Stimulated activated CD4-positive, alpha-beta T cell treated with anti-CD3 and anti-CD28 coated beads, Interleukin-12 subunit alpha, Interleukin-12 subunit beta, amount 100 ng/mL, for 24 hours (primary cell): ENCODE measurements at regions not wholly inside any gene's neighbourhood (a gene's known extent, or its start where the extent isn't known, plus 50 kb on each side); places are given as distances from the start of the nearest gene placed in this dataset.

Source experiments
- DNase-seq, 2 experiments: peaks; one replicate each; pipeline ENCODE4 v3.0.0-alpha.2; 2020; ENCODE audit warnings: low read depth in 2 of 2

- DNase-seq: no peak
Measured at GRCh38 chr2:3138621-3139020, 239.0 kb downstream of the EIPR1 start.

- no peak for DNase-seq
Measured at GRCh38 chr2:3137651-3138300, 239.8 kb downstream of the EIPR1 start.

- no peak for DNase-seq
Measured at GRCh38 chr2:3135676-3136075, 241.9 kb downstream of the EIPR1 start.

GRCh38 chr2:3134026-3134571, 243.5 kb downstream of the EIPR1 start:
- no peak for DNase-seq

GRCh38 chr2:3132966-3133365, 244.7 kb downstream of the EIPR1 start:
- no peak for DNase-seq

- no peak for DNase-seq
Measured at GRCh38 chr2:3132466-3132865, 245.2 kb downstream of the EIPR1 start.

- DNase-seq: no peak
Measured at GRCh38 chr2:3131636-3132326, 245.8 kb downstream of the EIPR1 start.

GRCh38 chr2:3130889-3131635, 246.6 kb downstream of the EIPR1 start:
- no peak for DNase-seq

- DNase-seq: no peak
Measured at GRCh38 chr2:3130444-3130843, 247.2 kb downstream of the EIPR1 start.

- no peak for DNase-seq
Measured at GRCh38 chr2:3129867-3130266, 247.8 kb downstream of the EIPR1 start.

GRCh38 chr2:3128786-3129185, 248.8 kb downstream of the EIPR1 start:
- DNase-seq: no peak

GRCh38 chr2:3127710-3128109, 249.9 kb downstream of the EIPR1 start:
- no peak for DNase-seq

- no peak for DNase-seq
Measured at GRCh38 chr2:3126911-3127621, 250.6 kb downstream of the EIPR1 start.

GRCh38 chr2:3126171-3126910, 251.3 kb downstream of the EIPR1 start:
- no peak for DNase-seq

- no peak for DNase-seq
Measured at GRCh38 chr2:3125761-3126130, 251.9 kb downstream of the EIPR1 start.

- DNase-seq: no peak
Measured at GRCh38 chr2:3125001-3125760, 252.4 kb downstream of the EIPR1 start.

- no peak for DNase-seq
Measured at GRCh38 chr2:3122525-3122924, 255.1 kb downstream of the EIPR1 start.

- no peak for DNase-seq
Measured at GRCh38 chr2:3121601-3122000, 256.0 kb downstream of the EIPR1 start.

GRCh38 chr2:3117650-3118216, 259.9 kb downstream of the EIPR1 start:
- DNase-seq: no peak

- DNase-seq: no peak
Measured at GRCh38 chr2:3116371-3116770, 261.2 kb downstream of the EIPR1 start.
